Left ventricle myocardium inferior (tissue), 1 donor: ENCODE measurements at regions not wholly inside any gene's neighbourhood (a gene's known extent, or its start where the extent isn't known, plus 50 kb on each side); places are given as distances from the start of the nearest gene placed in this dataset.

Experiments used
- DNase-seq: peaks from one replicate; pipeline ENCODE4 v3.0.0-alpha.2; 2020
- H3K27ac ChIP-seq: fragments of 200-600 bp; replicated peaks from 2 replicates; pipeline ENCODE4 v1.8.0; 2021
- H3K27me3 ChIP-seq: fragments of 200-600 bp; 2 replicates; pipeline ENCODE4 v1.8.0; 2021; ENCODE audit warnings: low read depth
- H3K36me3 ChIP-seq: fragments of 200-600 bp; 2 replicates; pipeline ENCODE4 v1.8.0; 2021
- H3K4me1 ChIP-seq: fragments of 200-600 bp; 2 replicates; pipeline ENCODE4 v1.8.0; 2021
- H3K4me3 ChIP-seq: fragments of 200-600 bp; 2 replicates; pipeline ENCODE4 v1.8.0; 2021; ENCODE audit warnings: mild to moderate bottlenecking, moderate library complexity
- H3K9me3 ChIP-seq: fragments of 200-600 bp; replicated peaks from 2 replicates; pipeline ENCODE4 v1.8.0; 2021
- intact Hi-C: fragments of 100-400 bp; cut with micrococcal nuclease; formaldehyde crosslinking; loops from one replicate; pipeline ENCODE4 v1.11.0; 2022
- TF ChIP-seq, protein P1 (sequence below): fragments of 200-600 bp; IDR thresholded peaks from 2 replicates; pipeline ENCODE4 v1.8.0; 2021; ENCODE audit warnings: antibody characterized with exemption, mild to moderate bottlenecking, borderline replicate concordance
- donor health status: DM: no; HTN: yes; CAD: no; lungs with severe emphysema.

DNA sequence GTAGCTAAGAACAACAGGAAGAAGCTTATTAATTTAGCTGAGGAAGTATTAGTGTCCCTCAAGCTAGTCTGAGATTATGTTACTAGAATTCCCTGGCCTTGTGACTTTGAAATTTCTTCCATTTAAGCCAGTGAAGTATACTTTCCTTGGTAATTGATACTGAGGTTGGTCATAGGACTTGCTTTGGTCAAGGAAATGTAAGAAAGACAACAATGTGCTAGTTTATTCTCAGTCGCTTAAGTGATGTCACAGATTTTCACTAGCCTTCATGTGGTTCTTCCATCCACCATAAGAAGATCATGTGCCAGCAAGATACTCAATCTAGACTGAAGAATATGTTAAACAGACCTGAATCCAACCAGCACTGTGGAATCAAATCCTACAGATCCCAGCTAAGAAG lies 1140.1 kb downstream of the TECRL start:
- Histone ChIP-seq H3K27me3 (no peaks in the 10 kb centered on the region), H3K4me3 (no peak overlapping the region), H3K36me3 (no peaks in the 10 kb centered on the region), H3K9me3 (peaks cover 23% of the 10 kb centered on the region), H3K27ac (no peak overlapping the region), H3K4me1 (no peaks in the 10 kb centered on the region)
- no peak for DNase-seq
- intact Hi-C loops: no loop called here
- TF ChIP-seq, protein P1, sequence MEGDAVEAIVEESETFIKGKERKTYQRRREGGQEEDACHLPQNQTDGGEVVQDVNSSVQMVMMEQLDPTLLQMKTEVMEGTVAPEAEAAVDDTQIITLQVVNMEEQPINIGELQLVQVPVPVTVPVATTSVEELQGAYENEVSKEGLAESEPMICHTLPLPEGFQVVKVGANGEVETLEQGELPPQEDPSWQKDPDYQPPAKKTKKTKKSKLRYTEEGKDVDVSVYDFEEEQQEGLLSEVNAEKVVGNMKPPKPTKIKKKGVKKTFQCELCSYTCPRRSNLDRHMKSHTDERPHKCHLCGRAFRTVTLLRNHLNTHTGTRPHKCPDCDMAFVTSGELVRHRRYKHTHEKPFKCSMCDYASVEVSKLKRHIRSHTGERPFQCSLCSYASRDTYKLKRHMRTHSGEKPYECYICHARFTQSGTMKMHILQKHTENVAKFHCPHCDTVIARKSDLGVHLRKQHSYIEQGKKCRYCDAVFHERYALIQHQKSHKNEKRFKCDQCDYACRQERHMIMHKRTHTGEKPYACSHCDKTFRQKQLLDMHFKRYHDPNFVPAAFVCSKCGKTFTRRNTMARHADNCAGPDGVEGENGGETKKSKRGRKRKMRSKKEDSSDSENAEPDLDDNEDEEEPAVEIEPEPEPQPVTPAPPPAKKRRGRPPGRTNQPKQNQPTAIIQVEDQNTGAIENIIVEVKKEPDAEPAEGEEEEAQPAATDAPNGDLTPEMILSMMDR: no peak

DNA sequence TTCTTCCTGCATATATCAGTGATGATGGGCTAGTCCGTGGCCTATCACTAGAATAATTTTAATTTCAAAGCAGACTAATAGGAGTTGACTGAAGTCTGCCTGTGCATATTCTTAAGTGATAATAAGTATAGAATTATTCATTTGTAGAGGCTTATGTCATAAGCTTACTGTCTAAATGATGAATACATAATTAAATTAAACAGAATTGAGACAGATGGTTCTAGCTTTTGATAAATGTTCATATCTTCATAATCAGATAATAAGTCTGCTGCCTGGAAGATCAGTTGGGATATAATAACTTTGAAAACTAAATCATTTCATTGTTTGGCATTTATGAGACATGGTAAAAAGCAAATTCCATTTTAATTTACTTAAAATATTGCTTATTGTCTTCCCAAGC lies 1175.6 kb downstream of the TECRL start:
- TF ChIP-seq, protein P1: no peak
- Histone ChIP-seq H3K36me3 (no peaks in the 10 kb centered on the region), H3K27ac (no peak overlapping the region), H3K4me1 (no peaks in the 10 kb centered on the region), H3K4me3 (no peak overlapping the region), H3K27me3 (no peaks in the 10 kb centered on the region), H3K9me3 (peaks cover 9% of the 10 kb centered on the region)
- no peak for DNase-seq
- intact Hi-C loops: loop anchor here (10.0 kb wide), 1 partner anchor 521 kb away; no protein-coding TSS in a partner anchor

GRCh38 chr4:63232058-63232457 lies 1177.2 kb downstream of the TECRL start:
- no peak overlapping the region for H3K4me3 ChIP-seq
- peaks cover 9% of the 10 kb centered on the region for H3K9me3 ChIP-seq
- no peaks in the 10 kb centered on the region for H3K4me1 ChIP-seq
- DNase-seq: no peak
- no peak overlapping the region for H3K27ac ChIP-seq
- no peaks in the 10 kb centered on the region for H3K27me3 ChIP-seq
- intact Hi-C loops: loop anchor here (10.0 kb wide), 1 partner anchor 523 kb away; no protein-coding TSS in a partner anchor
- TF ChIP-seq, protein P1: no peak
- no peaks in the 10 kb centered on the region for H3K36me3 ChIP-seq

DNA sequence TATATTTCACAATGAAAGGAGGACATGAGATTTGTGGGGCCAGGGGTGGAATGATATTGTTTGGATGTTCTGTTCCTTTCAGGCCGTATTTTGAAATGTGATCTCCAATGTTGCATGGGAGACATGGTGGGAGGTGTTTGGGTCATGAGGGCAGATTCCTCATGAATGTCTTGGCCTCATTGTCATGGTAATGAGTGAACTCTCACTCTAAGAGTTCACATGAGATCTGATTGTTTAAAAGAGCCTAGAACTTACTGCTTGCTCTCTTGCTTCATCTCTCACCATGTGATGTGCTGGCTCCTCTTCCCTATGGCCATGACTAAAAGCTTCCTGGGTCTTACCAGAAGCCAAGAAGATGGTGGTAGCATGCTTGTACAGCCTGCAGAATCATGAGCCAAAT lies 1183.0 kb downstream of the TECRL start:
- TF ChIP-seq, protein P1: no peak
- Histone ChIP-seq H3K27ac (no peak overlapping the region), H3K4me3 (no peak overlapping the region), H3K36me3 (no peaks in the 10 kb centered on the region), H3K4me1 (no peaks in the 10 kb centered on the region), H3K9me3 (peaks cover 13% of the 10 kb centered on the region), H3K27me3 (no peaks in the 10 kb centered on the region)
- no peak for DNase-seq
- intact Hi-C loops: no loop called here

DNA sequence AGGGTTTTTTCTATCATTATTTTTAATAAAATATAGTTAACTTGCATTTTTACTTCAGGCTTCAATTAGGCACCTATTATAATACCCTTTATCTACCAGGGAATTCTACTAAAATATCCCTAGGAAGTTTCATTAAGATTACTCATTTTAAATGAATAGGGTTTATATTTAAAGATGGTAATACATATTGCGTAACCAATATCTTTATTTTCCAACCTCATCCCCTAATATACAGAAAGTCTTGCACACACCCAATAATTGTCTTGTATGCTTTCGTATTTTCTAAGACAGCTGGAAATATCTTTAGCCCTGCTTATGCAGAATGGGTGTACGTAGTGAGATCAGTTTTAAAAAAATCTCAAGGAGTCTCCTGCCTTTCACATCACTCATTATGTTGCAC lies 1186.8 kb downstream of the TECRL start:
- Histone ChIP-seq H3K27ac (no peak overlapping the region), H3K36me3 (no peaks in the 10 kb centered on the region), H3K9me3 (peaks cover 14% of the 10 kb centered on the region), H3K4me3 (no peak overlapping the region), H3K27me3 (no peaks in the 10 kb centered on the region), H3K4me1 (no peaks in the 10 kb centered on the region)
- intact Hi-C loops: no loop called here
- TF ChIP-seq, protein P1: no peak
- DNase-seq: no peak

DNA sequence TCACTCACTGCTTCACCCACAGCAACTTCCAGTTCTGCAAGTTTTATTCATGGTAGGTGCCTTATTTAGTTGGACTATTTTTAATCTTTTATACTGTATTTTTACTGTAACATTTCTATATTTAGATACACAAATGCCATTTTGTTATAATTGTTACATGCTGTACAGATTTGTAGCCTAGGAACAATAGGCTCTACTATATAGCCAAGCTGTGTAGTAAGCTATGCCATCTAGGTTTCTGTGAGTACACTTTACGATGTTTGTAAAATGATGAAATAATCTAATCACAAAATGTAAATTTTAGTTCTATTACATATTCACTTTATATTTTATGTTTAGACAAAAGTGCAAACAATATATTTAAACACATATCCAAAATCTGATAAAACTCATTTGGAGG lies 1187.8 kb downstream of the TECRL start:
- Histone ChIP-seq H3K4me1 (no peaks in the 10 kb centered on the region), H3K27me3 (no peaks in the 10 kb centered on the region), H3K9me3 (peaks cover 24% of the 10 kb centered on the region), H3K4me3 (no peak overlapping the region), H3K36me3 (no peaks in the 10 kb centered on the region), H3K27ac (no peak overlapping the region)
- intact Hi-C loops: no loop called here
- TF ChIP-seq, protein P1: no peak
- no peak for DNase-seq
